NAMALWA (cell line): ENCODE measurements at regions not wholly inside any gene's neighbourhood (a gene's known extent, or its start where the extent isn't known, plus 50 kb on each side); places are given as distances from the start of the nearest gene placed in this dataset.

ENCODE experiments used
- DNase-seq: peaks from one replicate; pipeline ENCODE4 v3.0.0-alpha.2; 2015; ENCODE audit warnings: low spot score

DNA sequence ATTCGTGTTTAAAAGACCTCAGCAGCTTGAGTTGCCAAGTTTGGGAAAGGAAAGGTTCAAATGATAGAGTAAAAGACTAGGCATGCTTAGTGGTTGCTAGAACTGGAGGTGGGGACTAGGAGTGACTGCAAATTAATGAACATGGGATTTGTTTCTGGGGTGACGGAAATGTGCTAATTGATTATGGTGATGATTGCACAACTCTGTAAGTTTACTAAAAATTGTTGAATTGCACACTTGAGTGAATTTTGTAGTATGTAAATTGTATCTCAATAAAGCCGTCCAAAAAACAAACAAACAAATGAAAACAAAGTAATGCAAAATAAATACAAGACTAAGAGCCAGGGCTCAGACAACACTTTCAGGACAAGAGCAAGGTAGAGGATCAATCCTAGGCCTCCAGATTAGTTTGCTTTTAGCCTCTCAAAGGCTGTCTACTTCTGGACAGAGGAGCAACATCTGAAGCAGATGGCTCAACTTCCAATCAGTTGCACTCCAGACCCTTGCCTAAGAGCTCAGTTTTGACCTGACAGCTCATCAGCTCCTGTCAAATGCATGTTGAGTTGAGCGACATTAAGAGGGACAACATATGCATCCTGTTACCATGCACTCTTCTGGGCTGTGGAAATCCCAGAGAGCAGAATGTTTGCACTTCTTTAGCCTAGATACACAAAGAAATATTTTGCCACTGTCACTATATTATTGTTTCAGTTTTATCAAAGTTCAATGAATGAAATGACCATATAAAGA, 111.2 kb upstream of the ASIC2 start:
- DNase-seq, result no peak

DNA sequence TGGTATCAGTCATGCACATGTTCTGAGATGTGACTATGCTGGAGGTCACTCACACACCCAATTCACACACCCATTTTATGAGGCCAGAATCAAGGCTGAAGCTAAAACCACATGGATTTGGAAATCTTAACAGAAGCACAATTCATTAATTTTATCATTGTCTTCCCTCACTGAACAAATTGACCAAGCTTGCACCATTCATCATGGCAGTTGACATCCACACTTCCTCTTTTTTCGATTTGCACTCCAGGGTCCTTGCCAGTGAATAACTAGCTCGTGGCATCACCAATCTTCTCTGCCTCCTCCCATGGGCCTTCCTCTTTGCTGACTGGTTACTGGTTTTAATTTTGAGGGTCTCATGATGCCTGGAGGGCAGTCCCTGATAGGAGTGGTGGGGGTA, 123.0 kb upstream of the ASIC2 start:
- no peak for DNase-seq

DNA sequence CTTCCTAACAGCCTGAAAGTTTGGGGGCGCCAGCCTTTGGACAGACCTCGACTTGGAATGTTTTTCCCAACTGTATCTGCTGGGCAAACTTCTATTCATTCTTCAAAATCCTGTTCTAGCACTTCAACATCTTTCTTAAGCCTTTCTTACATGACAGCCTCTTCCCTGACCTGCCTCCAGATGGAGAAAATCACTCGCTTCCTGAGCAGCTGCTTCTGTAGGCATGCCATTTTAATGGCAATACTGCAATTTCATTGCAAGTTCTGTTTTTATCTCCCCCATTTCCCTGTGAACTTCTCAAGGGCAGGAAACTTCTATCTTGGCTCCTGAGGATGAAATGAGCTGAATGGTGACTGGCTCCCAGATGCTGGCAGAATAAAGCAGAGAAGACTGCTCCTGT, 128.8 kb upstream of the ASIC2 start:
- DNase-seq, result no peak

DNA sequence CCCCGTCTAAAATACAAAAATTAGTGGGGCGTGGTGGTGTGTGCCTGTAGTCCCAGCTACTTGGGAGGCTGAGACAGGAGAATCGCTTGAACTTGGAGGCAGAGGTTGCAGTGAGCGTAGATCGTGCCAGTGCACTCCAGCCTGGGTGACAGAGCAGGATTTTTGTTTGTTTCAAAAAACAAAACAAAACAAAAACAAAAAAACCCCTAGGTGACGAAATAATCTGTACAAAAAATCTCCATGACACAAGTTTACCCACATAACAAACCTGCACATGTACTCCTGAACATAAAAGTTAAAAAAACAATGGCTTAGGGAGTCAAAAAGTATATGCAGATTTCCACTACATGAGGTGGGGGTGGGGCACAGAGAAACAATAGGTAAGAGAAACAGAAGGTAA, 140.5 kb upstream of the ASIC2 start:
- DNase-seq, result no peak

DNA sequence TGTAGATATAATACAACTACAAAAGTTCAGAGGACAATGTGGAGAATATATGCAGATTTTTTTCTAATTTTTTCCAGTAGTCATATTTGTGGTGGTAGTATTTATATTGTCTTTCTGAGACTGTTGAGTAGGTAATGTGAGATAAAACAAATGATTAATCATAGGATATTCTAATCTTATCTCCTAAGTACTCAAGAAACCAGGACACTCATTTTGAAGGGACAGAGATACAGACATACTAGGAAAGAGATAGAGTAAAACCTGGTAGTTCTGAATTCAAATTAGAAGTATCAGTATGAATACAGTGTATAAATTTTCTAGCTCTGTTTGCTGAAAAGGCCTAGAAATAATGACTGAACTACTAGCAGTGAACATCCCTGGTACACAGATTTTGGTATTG, 141.7 kb upstream of the ASIC2 start:
- DNase-seq, result no peak

DNA sequence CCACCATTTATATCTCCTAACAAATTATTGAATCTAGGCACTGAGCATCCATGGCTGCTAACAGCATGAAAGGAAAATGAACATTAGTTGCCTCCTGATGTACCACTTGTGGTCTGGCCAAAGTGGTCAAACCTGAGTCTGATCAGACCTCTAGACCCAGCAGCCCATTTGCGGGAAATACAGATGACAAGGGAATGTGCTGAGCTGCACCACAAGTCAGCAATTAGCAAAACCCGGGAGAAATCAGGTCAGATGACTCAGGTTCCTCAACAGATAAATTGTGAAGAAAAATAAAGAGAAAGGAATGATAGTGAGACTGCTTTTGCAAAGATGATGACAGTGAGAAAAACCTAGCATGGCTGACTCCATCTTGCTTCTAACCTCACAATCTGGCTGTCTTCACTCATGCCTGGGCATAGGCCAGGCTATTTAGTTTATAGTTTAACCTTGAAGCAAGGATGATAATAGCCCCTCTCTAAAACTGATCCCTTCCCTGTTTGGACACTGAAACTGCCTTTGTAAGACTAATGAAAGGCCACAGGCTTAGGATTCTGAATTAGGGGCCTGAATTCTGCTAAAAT, 142.7 kb upstream of the ASIC2 start:
- no peak for DNase-seq

DNA sequence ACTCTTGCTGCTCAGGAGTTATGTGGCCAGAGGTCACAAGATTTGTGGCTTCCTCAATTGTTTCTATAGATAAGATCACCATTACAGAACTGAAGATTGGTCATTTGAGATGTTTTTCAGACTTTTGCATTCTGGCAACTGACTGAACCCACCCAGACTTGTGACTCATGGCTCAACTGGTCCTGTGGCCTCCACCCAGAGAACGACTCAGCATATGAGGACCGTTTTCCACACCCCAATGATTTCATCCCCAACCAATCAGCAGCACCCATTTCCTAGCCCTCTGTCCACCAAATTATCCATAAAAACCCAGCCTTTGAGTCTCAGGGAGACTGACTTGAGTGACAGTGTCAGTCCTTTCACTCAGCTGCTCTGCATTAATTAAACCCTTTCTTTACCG, 143.2 kb upstream of the ASIC2 start:
- no peak for DNase-seq

DNA sequence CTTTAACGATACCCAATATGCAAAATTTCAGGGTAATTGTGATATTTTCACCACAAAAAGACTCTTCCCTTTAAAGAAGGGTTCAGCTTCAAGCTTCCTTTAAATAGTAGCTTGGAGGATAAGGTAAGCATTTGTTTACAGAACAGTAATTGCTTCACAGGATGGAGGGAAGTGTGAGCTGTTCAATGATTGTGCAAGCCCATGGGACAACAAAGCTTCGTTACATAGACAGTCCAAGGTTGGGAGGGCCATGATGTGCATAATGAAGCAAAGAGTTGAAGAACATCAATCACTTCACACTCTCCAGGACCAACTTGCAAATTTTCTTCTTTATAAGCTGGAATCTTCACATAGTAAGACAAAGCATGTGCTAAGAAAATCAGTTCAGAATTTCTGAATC, 145.0 kb upstream of the ASIC2 start:
- no peak for DNase-seq

DNA sequence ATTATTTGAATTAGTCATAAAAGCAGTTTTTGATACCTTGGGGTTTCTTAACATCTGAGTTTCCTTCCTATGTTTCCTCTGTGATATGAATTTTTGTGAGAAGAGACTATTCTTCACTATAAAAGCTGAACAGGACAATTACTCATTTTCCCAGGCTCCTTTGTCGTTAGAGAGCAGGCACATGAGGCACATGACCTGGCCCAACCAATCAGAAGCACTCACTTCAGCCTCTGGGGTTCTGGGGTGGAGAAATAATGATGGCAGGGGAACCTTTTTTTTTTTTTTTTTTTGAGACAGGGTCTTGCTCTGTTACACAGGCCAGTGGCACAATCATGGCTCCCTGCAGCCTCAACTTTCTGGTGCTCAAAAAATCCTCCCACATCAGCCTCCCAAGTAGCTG, 145.5 kb upstream of the ASIC2 start:
- peak; percentile 2 for DNase-seq

DNA sequence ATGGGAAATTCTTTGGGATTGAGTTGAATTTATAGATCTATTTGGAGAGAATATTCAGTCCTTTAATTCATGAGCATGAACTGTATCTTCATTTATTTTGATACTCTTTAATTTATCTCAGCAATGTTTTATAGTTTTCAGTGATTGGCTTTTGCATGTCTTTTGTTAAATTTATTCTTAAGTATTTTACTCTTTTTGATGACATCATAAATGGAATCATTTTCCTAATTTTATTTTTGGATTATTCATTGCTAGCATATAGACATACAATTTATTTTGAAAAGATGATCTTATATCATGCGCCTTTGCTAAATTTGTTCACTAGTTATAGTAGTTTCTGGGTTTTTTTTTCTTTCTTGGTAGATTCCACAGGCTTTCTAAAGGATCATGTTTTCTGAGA, 149.2 kb upstream of the ASIC2 start:
- no peak for DNase-seq

DNA sequence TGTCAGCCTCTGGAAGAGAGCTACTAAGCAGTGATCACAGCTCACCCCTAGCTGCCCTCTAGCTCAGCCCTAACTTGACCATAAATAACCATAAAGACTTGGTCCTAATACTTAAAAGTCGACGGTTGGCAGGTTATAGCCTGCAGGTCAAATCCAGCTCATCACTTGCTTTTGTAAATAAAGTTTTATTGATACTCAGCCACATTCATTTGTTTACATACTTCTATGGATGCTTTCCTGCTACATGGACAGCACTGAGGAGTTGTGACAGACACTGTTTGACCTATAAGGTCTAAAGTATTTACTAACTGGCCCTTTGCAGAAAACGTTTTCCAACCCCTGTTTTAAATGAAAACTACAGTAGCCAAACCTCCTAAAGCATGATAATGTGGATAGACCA, 151.6 kb upstream of the ASIC2 start:
- DNase-seq, result no peak

DNA sequence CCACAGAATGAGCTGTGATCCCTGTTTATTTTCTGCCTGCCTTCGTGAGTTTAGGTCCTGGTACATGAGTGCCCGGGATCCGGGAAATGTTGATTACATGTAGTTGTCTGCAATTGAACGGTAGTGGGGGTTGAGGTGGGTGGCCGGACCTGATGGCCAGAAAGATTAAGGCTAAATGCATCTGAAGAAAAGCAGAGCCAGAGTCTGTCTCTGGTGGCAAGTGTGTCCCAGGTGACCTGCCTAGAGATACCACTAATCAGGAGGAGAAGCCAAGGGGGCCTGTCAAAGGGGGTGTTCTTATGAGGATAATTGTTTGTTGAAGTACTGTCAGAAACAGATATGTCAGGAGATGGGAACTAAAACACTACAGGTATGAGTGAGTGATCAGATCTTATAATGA, 154.0 kb upstream of the ASIC2 start:
- no peak for DNase-seq

DNA sequence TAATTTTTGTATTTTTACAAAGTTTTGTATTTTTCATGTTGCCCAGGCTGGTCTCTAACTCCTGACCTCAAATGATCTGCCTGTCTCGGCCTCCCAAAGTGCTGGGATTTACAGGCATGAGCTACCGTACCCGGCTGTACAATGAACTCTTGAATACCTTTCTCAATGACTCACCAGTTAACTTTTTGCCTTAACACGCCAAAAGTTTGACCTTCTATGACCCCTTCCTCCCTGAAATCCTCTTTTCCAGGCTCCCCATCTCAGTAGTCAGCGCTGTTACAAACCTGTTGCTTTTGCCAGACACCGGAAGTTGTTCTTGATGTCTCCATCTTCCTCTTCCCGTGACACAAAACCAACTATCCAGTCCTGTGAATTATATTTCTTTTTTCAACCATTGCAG, 158.1 kb upstream of the ASIC2 start:
- DNase-seq, result no peak

DNA sequence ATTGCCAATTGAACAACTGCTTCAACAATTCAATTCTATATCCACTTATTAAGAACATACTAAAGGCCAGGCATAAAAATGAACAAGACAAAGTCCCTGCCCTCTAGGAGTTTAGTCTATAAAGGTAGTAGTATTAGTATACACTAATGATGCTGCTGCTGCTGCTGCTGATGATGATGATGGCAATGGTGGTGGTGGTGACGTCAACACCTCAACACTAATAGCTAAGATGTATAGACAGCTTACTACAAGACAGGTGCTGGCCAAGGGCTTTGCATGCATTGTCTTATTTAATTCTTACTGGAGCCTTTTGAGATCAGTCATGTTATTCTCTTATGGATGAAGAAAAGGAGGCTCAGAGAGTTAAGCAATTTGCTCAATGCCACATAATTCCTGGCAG, 164.4 kb upstream of the ASIC2 start:
- DNase-seq, result no peak

DNA sequence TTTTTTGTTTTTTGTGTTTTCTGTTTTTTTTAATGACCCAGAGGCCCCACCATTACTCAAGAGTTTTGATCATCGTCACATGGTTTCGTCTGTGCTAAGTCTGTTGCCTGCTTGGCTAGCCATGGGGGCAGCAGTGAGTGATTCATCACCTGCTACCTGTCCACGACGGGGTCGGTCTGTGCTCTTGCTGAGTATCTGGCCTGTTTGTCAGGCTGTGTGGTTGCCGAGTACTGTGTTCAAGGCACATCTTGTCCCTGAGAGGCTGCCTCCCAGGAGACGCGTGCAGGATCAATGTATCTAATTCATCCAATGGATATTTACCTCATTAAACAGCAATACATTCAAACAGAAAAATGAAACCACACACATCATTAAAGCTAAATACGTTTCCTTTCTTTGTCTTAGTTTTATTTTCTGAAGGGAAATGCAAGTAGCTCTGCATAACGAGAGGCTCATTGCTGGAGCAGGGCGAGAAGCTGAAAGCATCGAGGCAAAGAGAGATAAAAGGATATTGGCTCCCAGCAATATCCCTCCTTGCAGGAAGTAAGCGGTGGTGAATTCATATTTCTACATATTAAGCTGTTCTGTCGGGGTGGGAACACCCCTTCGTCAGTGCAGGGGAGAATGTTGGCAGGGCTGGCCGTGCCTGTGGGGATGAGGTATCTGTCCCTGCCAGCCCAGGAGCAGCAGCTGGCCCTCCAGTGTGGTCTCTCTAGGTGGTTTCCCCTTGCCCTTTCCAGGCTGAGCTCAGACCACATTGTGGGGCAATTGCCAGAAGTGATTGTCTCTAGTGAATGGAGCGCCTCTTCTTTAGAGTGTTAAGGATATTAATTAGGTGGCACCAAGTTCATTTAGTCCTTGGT, 166.2 kb upstream of the ASIC2 start:
- no peak for DNase-seq

DNA sequence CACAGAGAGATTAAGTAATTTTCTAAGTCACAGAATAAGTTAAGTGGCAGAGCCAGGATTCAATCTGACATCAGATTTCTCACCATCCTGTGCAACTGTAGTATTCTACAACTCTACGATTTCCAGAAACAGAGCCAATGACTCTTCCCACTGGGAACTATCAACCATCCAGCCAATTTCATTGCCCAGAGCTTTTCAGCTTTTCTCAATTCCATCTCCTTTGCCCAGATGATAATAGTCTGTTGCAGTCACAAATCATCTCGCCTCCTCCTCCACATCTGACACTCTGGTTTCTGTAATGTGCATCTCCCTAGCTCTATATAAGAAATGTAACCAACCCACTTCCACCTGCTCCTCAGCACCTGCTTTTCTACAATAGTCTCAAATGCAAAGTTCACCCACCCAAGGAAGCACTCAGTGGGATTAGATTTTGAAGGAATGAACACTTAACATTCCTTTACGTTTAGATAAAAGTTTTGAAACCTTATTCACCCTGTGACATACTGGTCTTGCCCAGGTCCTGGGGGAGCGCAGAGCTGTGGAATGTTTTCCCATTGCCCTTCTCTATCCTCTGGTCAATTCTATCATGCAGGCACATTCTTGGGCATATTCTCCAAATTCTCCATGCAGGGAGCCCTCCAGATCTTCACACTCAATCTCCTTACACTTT, 167.8 kb upstream of the ASIC2 start:
- no peak for DNase-seq

DNA sequence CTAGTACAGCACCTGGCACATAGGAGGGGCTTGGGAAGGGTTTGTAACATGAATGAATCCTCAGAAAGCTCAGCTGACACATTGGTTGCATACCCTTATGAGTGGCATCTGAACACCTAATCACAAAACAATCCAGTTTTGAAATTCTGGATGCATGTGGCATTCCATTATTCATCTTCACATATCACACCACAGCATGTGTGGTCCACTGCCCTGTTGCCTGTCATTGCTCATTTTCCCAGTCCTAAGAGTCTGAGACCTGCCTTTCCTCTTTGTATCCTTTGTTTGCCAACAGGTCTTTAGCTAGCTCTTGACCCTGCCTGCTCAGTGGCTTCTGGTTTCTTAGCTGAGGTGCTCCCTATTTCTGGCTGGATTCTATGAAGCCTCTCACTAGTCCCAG, 170.8 kb upstream of the ASIC2 start:
- DNase-seq, result no peak

DNA sequence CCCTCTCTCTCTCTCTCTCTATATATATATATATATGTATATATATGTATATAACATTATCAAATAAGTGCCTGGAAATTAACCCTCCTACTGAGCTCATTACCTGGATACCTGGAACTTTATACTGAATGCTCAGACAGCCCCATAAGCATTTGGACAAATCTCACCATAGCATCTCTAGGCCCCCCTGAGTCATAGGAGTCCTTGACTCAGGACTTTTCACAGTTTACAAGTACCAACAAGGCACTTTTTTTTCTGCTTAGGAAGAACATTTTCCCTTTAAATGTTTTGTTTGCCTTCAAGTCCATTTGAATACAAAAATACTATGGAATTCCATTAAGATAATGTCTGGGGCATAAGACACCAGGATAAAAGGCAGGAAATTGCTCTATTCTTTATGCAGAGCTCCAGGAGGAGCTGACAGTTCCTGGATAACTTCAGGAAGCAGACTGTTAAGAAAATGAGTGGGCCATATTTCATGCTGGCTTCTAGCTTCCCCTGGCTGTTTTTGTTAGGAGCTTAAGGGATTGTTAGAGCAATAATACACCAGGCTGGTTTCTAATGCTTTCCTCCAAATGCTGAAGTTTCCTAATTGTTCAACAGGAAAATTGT, 171.7 kb upstream of the ASIC2 start:
- DNase-seq, result no peak

DNA sequence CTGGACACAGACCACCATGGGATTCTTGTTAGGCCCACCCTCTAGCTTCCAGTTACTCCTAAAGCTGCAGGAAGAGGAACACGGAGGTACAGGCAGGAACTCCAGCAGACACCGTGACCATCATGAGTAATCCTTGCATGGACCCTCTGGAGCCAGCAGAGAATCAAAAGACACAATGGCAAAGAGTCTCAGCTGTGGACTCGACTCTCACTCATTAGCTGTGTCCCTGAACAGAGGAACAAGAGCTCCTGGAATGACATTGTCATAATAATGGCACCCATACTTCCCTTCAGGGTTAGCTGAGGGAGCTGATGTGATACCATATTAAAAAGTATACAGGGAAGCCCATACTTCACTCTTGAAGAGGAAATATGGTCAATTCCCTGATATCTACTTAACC, 176.3 kb upstream of the ASIC2 start:
- DNase-seq, result no peak

DNA sequence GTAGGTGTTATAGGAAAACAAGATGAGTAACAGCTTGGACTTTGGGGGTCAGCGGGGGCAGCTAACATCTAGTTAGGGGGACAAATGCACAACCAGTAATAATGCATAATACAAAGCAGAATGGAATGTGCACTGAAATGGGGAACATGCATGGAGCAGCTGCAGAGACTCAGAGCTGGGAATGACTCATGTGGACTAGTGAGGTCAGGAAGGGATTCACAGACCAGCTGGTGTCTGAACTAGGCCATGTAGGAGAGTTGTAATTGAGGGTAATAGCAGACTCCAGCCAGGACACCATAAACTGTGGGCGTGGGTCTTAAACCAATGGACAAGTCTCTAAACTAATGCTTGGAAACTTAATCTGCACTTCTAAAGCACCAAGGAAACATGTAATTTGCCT, 176.8 kb upstream of the ASIC2 start:
- no peak for DNase-seq

DNA sequence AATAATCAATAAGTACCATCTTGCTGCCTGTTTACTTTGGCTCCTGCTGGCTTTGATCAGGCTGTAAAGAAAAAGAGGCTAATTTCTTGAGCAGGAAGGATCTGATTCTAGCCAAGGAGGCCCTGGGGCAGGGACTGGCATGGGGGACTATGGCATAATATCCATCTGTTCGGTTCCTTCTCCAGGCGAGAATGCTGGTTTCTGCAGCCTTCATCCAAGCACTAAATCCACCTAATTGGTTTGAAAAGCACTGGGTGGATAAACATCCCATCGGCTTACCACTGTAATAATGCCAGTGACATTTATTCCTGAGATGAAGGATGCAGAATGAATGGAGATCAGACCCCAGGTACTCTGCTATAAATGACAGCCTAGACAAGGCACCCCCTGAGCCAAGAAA, 180.0 kb upstream of the ASIC2 start:
- no peak for DNase-seq

DNA sequence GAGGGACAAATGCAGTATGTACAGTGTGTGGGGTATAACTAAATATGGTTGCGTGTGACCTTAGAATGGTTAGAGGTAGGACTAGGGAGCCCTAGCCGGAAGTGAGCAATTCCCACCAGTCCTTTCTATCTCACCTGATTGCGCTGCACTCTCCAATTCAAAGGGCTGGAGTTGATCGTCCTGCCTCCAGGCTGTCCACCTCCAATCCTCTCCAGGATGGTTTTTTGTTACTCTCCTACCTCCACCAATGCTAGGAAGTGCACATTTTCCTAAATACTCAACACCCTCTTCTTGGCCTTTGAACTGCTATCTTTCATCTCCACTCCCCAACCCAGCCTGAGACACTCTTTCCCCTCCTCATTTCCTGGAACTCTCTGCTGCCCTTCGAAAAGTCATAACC, 181.7 kb upstream of the ASIC2 start:
- DNase-seq, result no peak
